ENCODE measurements at regions not wholly inside any gene's neighbourhood (a gene's known extent, or its start where the extent isn't known, plus 50 kb on each side); places are given as distances from the start of the nearest gene placed in this dataset.

GRCh38 chr3:181764544-181764943, 52.8 kb downstream of the SOX2 start:
- DNase-seq (ENCODE audit: low read depth in 2 of 3, low spot score in 2 of 3) = no peak

GRCh38 chr3:181770296-181770695, 58.6 kb downstream of the SOX2 start:
- no peak for DNase-seq (ENCODE audit: low read depth in 2 of 3, low spot score in 2 of 3)

GRCh38 chr3:181771120-181771519, 59.4 kb downstream of the SOX2 start:
- DNase-seq (ENCODE audit: low read depth in 2 of 3, low spot score in 2 of 3) = no peak

- no peak for DNase-seq (ENCODE audit: low read depth in 2 of 3, low spot score in 2 of 3)
Measured at GRCh38 chr3:181772166-181772565, 60.4 kb downstream of the SOX2 start.

GRCh38 chr3:181773921-181774320, 62.2 kb downstream of the SOX2 start:
- DNase-seq (ENCODE audit: low read depth in 2 of 3, low spot score in 2 of 3) = no peak

- no peak for DNase-seq (ENCODE audit: low read depth in 2 of 3, low spot score in 2 of 3)
Measured at GRCh38 chr3:181782306-181782954, 70.7 kb downstream of the SOX2 start.

- DNase-seq (ENCODE audit: low read depth in 2 of 3, low spot score in 2 of 3) = no peak
Measured at GRCh38 chr3:181790561-181790960, 78.8 kb downstream of the SOX2 start.

GRCh38 chr3:181791056-181791955, 79.6 kb downstream of the SOX2 start:
- DNase-seq (ENCODE audit: low read depth in 2 of 3, low spot score in 2 of 3) = no peak

- no peak for DNase-seq (ENCODE audit: low read depth in 2 of 3, low spot score in 2 of 3)
Measured at GRCh38 chr3:181793006-181793405, 81.3 kb downstream of the SOX2 start.

- no peak for DNase-seq (ENCODE audit: low read depth in 2 of 3, low spot score in 2 of 3)
Measured at GRCh38 chr3:181794011-181794790, 82.5 kb downstream of the SOX2 start.

- DNase-seq (ENCODE audit: low read depth in 2 of 3, low spot score in 2 of 3) = no peak
Measured at GRCh38 chr3:181796641-181797040, 84.9 kb downstream of the SOX2 start.

- no peak for DNase-seq (ENCODE audit: low read depth in 2 of 3, low spot score in 2 of 3)
Measured at GRCh38 chr3:181797431-181797830, 85.7 kb downstream of the SOX2 start.

- no peak for DNase-seq (ENCODE audit: low read depth in 2 of 3, low spot score in 2 of 3)
Measured at GRCh38 chr3:181805703-181806102, 94.0 kb downstream of the SOX2 start.

- DNase-seq (ENCODE audit: low read depth in 2 of 3, low spot score in 2 of 3) = no peak
Measured at GRCh38 chr3:181808053-181808452, 96.3 kb downstream of the SOX2 start.

GRCh38 chr3:181823716-181824115, 112.0 kb downstream of the SOX2 start:
- no peak for DNase-seq (ENCODE audit: low read depth in 2 of 3, low spot score in 2 of 3)

GRCh38 chr3:181824961-181825360, 113.2 kb downstream of the SOX2 start:
- no peak for DNase-seq (ENCODE audit: low read depth in 2 of 3, low spot score in 2 of 3)

GRCh38 chr3:181839039-181839915, 127.6 kb downstream of the SOX2 start:
- no peak for DNase-seq (ENCODE audit: low read depth in 2 of 3, low spot score in 2 of 3)

GRCh38 chr3:181839916-181840297, 128.2 kb downstream of the SOX2 start:
- no peak for DNase-seq (ENCODE audit: low read depth in 2 of 3, low spot score in 2 of 3)

GRCh38 chr3:181844211-181844610, 132.5 kb downstream of the SOX2 start:
- DNase-seq (ENCODE audit: low read depth in 2 of 3, low spot score in 2 of 3) = no peak

- no peak for DNase-seq (ENCODE audit: low read depth in 2 of 3, low spot score in 2 of 3)
Measured at GRCh38 chr3:181847276-181847675, 135.6 kb downstream of the SOX2 start.

- no peak for DNase-seq (ENCODE audit: low read depth in 2 of 3, low spot score in 2 of 3)
Measured at GRCh38 chr3:181851063-181851462, 139.3 kb downstream of the SOX2 start.
